ENCODE measurements at regions not wholly inside any gene's neighbourhood (a gene's known extent, or its start where the extent isn't known, plus 50 kb on each side); places are given as distances from the start of the nearest gene placed in this dataset.
"Not testable (repeated sequence)": the region's sequence is repeated elsewhere in the genome, so short reads cannot be mapped to it uniquely, and the experiment has no call there.

- no peak for DNase-seq (ENCODE audit: low spot score)
Measured at GRCh38 chr18:42328931-42329330, 373.9 kb downstream of the PIK3C3 start.

GRCh38 chr18:42330296-42330695, 375.3 kb downstream of the PIK3C3 start:
- no peak for DNase-seq (ENCODE audit: low spot score)

GRCh38 chr18:42333558-42333957, 378.5 kb downstream of the PIK3C3 start:
- DNase-seq (ENCODE audit: low spot score), result no peak

GRCh38 chr18:42334931-42335330, 379.9 kb downstream of the PIK3C3 start:
- no peak for DNase-seq (ENCODE audit: low spot score)

GRCh38 chr18:42336139-42336538, 381.1 kb downstream of the PIK3C3 start:
- DNase-seq (ENCODE audit: low spot score), result no peak

- not testable (repeated sequence) for DNase-seq (ENCODE audit: low spot score)
Measured at GRCh38 chr18:42337337-42337736, 382.3 kb downstream of the PIK3C3 start.

- peak; percentile 22 for DNase-seq (ENCODE audit: low spot score)
Measured at GRCh38 chr18:42338683-42339082, 383.6 kb downstream of the PIK3C3 start.

- peak; percentile 8 for DNase-seq (ENCODE audit: low spot score)
Measured at GRCh38 chr18:42339372-42339771, 384.3 kb downstream of the PIK3C3 start.

GRCh38 chr18:42340423-42341009, 385.5 kb downstream of the PIK3C3 start:
- no peak for DNase-seq (ENCODE audit: low spot score)

- DNase-seq (ENCODE audit: low spot score), result peak; percentile 0
Measured at GRCh38 chr18:42341423-42341822, 386.4 kb downstream of the PIK3C3 start.

- no peak for DNase-seq (ENCODE audit: low spot score)
Measured at GRCh38 chr18:42348722-42349121, 393.7 kb downstream of the PIK3C3 start.

- no peak for DNase-seq (ENCODE audit: low spot score)
Measured at GRCh38 chr18:42351455-42351854, 396.4 kb downstream of the PIK3C3 start.

GRCh38 chr18:42360716-42361115, 405.7 kb downstream of the PIK3C3 start:
- DNase-seq (ENCODE audit: low spot score), result no peak

GRCh38 chr18:42363446-42364441, 408.7 kb downstream of the PIK3C3 start:
- no peak for DNase-seq (ENCODE audit: low spot score)

- no peak for DNase-seq (ENCODE audit: low spot score)
Measured at GRCh38 chr18:42364766-42365165, 409.7 kb downstream of the PIK3C3 start.

GRCh38 chr18:42365591-42365990, 410.6 kb downstream of the PIK3C3 start:
- no peak for DNase-seq (ENCODE audit: low spot score)

- DNase-seq (ENCODE audit: low spot score), result no peak
Measured at GRCh38 chr18:42373584-42373983, 418.6 kb downstream of the PIK3C3 start.

GRCh38 chr18:42374961-42375360, 419.9 kb downstream of the PIK3C3 start:
- no peak for DNase-seq (ENCODE audit: low spot score)

GRCh38 chr18:42378854-42379253, 423.8 kb downstream of the PIK3C3 start:
- DNase-seq (ENCODE audit: low spot score), result not testable (repeated sequence)

- DNase-seq (ENCODE audit: low spot score), result not testable (repeated sequence)
Measured at GRCh38 chr18:42381236-42381635, 426.2 kb downstream of the PIK3C3 start.

- no peak for DNase-seq (ENCODE audit: low spot score)
Measured at GRCh38 chr18:42392416-42392815, 437.4 kb downstream of the PIK3C3 start.

GRCh38 chr18:42392926-42393325, 437.9 kb downstream of the PIK3C3 start:
- DNase-seq (ENCODE audit: low spot score), result no peak

- DNase-seq (ENCODE audit: low spot score), result no peak
Measured at GRCh38 chr18:42394238-42394637, 439.2 kb downstream of the PIK3C3 start.
